ENCODE measurements at regions not wholly inside any gene's neighbourhood (a gene's known extent, or its start where the extent isn't known, plus 50 kb on each side); places are given as distances from the start of the nearest gene placed in this dataset.

DNA sequence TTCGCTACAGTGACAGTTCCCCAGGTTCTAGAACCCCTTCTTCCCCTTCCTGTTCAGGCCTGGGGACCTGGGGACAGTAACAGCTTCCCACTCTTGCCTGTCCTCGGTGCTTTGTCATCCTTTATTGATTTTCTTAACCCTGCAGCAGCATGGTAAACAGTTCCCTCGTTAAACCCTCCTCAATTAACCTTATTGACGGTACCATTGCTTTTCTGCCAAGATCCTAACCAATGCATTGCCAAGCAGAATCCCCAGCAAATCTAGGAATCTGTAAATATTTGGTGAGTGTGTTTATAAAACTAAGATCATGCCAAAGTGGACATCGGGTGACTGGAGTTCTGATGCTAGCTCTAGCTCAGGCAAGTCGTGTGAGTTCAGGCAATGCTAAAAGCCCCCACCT is 99.6 kb upstream of the KAZN start:
- Histone ChIP-seq H3K4me1 (ENCODE audit: control insufficient read depth in 5 of 5, insufficient read depth in 5 of 5, low read length in 5 of 5) (peaks cover 0 to 6% (median 0%) of the 10 kb centered on the region in 5 donors), H3K9me3 (ENCODE audit: control insufficient read depth in 4 of 4, insufficient read depth in 3 of 4, low read length in 3 of 4) (peaks cover 0 to 2% (median 0%) of the 10 kb centered on the region in 4 donors), H3K36me3 (ENCODE audit: control insufficient read depth in 4 of 4, insufficient read depth in 4 of 4, low read length in 4 of 4) (no peaks in the 10 kb centered on the region), H3K27me3 (ENCODE audit: control insufficient read depth in 3 of 3, insufficient read depth in 3 of 3, low read length in 2 of 3) (no peaks in the 10 kb centered on the region), H3K27ac (ENCODE audit: low read depth in 1 of 2, low read length in 1 of 2) (no peak overlapping the region), H3K4me3 (no peak overlapping the region), H3K9ac (ENCODE audit: insufficient read depth in 1 of 2, low read length in 2 of 2) (no peak overlapping the region)
- 54 to 64% methylated on average over 6 of the region's 6 CpGs for WGBS, 2 donors
- TF ChIP-seq, protein P1, sequence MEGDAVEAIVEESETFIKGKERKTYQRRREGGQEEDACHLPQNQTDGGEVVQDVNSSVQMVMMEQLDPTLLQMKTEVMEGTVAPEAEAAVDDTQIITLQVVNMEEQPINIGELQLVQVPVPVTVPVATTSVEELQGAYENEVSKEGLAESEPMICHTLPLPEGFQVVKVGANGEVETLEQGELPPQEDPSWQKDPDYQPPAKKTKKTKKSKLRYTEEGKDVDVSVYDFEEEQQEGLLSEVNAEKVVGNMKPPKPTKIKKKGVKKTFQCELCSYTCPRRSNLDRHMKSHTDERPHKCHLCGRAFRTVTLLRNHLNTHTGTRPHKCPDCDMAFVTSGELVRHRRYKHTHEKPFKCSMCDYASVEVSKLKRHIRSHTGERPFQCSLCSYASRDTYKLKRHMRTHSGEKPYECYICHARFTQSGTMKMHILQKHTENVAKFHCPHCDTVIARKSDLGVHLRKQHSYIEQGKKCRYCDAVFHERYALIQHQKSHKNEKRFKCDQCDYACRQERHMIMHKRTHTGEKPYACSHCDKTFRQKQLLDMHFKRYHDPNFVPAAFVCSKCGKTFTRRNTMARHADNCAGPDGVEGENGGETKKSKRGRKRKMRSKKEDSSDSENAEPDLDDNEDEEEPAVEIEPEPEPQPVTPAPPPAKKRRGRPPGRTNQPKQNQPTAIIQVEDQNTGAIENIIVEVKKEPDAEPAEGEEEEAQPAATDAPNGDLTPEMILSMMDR (IDR thresholded peaks at IDR 0.05; ENCODE audit: control extremely low read depth, extremely low read depth): no peak
- DNase-seq (no peak), ATAC-seq (ENCODE audit: insufficient read depth, low FRiP score) (no peak)

DNA sequence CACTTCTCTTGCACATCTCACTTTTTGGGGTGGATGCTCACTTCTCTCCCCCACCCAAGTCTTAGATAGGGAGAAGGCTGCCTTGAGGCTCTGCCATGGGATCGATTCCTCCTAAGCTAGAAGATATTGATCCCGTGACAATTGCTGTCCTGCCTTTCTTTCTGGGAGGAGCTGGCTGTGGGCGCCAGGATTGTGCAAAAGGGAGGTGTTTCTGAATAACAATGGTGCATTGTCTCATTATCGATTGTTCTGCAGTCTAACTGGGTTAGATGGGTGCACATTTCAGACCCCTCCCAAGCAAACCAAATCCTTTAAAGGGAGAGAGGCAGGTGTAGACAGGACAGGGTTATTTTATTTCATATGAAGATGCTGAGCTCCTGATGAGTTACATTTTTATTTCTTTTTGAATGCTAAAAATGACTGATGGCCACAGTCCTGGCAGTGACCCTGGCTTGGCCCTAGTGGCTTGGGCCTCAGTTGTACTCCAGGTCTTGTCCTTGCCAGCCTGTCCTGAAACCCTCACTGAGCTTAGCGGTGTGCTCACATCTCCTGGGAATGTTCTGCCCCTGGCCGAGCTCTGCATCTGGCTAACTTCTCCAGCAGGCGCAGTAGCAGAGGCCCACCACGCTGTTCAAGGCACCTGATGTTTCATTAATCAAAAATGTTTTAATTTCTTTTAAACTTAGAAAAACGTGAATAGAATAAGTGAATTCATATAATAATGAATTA is 99.0 kb upstream of the KAZN start:
- 89 to 90% methylated on average over 9 of the region's 9 CpGs for WGBS, 2 donors
- Histone ChIP-seq H3K27ac (ENCODE audit: low read depth in 1 of 2, low read length in 1 of 2) (no peak overlapping the region), H3K9ac (ENCODE audit: insufficient read depth in 1 of 2, low read length in 2 of 2) (no peak overlapping the region), H3K27me3 (ENCODE audit: control insufficient read depth in 3 of 3, insufficient read depth in 3 of 3, low read length in 2 of 3) (no peaks in the 10 kb centered on the region), H3K4me1 (ENCODE audit: control insufficient read depth in 5 of 5, insufficient read depth in 5 of 5, low read length in 5 of 5) (peaks cover 0 to 6% (median 0%) of the 10 kb centered on the region in 5 donors), H3K9me3 (ENCODE audit: control insufficient read depth in 4 of 4, insufficient read depth in 3 of 4, low read length in 3 of 4) (peaks cover 0 to 2% (median 0%) of the 10 kb centered on the region in 4 donors), H3K36me3 (ENCODE audit: control insufficient read depth in 4 of 4, insufficient read depth in 4 of 4, low read length in 4 of 4) (no peaks in the 10 kb centered on the region), H3K4me3 (no peak overlapping the region)
- TF ChIP-seq, protein P1 (IDR thresholded peaks at IDR 0.05; ENCODE audit: control extremely low read depth, extremely low read depth): no peak
- no peak for ATAC-seq (ENCODE audit: insufficient read depth, low FRiP score)
- DNase-seq: no peak

DNA sequence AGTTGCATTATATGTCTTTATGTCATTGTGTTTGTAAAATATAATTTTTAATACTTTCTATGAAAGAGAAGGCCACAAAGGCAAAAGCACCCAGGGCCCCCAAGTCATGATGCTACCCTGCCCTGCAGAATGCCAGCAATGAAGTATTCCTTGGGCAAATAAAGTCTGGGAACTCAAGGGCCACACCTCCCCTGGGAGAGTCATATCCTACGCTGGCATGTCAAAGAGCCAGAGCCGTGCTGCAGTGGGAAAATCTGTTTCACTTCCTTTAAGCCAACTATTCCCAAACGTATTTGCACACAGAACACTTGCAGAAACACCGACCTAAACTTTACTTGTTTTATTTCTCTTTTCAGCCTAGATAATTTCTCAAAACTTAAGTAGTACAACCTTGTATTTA is 98.4 kb upstream of the KAZN start:
- Histone ChIP-seq H3K36me3 (ENCODE audit: control insufficient read depth in 4 of 4, insufficient read depth in 4 of 4, low read length in 4 of 4) (no peaks in the 10 kb centered on the region), H3K4me1 (ENCODE audit: control insufficient read depth in 5 of 5, insufficient read depth in 5 of 5, low read length in 5 of 5) (peaks cover 0 to 6% (median 0%) of the 10 kb centered on the region in 5 donors), H3K27me3 (ENCODE audit: control insufficient read depth in 3 of 3, insufficient read depth in 3 of 3, low read length in 2 of 3) (no peaks in the 10 kb centered on the region), H3K4me3 (no peak overlapping the region), H3K9ac (ENCODE audit: insufficient read depth in 1 of 2, low read length in 2 of 2) (no peak overlapping the region), H3K9me3 (ENCODE audit: control insufficient read depth in 4 of 4, insufficient read depth in 3 of 4, low read length in 3 of 4) (peaks cover 0 to under 1% (median 0%) of the 10 kb centered on the region in 4 donors), H3K27ac (ENCODE audit: low read depth in 1 of 2, low read length in 1 of 2) (no peak overlapping the region)
- no peak for DNase-seq
- TF ChIP-seq, protein P1 (IDR thresholded peaks at IDR 0.05; ENCODE audit: control extremely low read depth, extremely low read depth): no peak
- no peak for ATAC-seq (ENCODE audit: insufficient read depth, low FRiP score)
- WGBS, 2 donors: 44 to 52% methylated on average over 4 of the region's 4 CpGs
